Stomach smooth muscle (tissue), 2 donors: ENCODE measurements at regions not wholly inside any gene's neighbourhood (a gene's known extent, or its start where the extent isn't known, plus 50 kb on each side); places are given as distances from the start of the nearest gene placed in this dataset.
"Not testable (repeated sequence)": the region's sequence is repeated elsewhere in the genome, so short reads cannot be mapped to it uniquely, and the experiment has no call there.

Source experiments
- H3K27ac ChIP-seq: one replicate; pipeline ENCODE4 v1.7.0; 2013; ENCODE audit warnings: mild to moderate bottlenecking, low read length, inconsistent platforms
- H3K27me3 ChIP-seq, 2 donors: one replicate each; pipeline ENCODE4 v1.7.0; 2013; ENCODE audit warnings: low read length in 2 of 2; ENCODE audit not compliant: insufficient read depth in 2 of 2, control insufficient read depth in 1 of 2
- H3K36me3 ChIP-seq, 2 donors: one replicate each; pipeline ENCODE4 v1.7.0; 2013; ENCODE audit warnings: low read length in 2 of 2; ENCODE audit not compliant: control insufficient read depth in 2 of 2, insufficient read depth in 2 of 2
- H3K4me1 ChIP-seq: one replicate; pipeline ENCODE4 v1.7.0; 2013; ENCODE audit warnings: low read length; ENCODE audit not compliant: control insufficient read depth, insufficient read depth
- H3K4me3 ChIP-seq, 2 donors: one replicate each; pipeline ENCODE4 v1.7.0; 2013; ENCODE audit warnings: low read length in 2 of 2
- H3K9ac ChIP-seq, 2 donors: one replicate each; pipeline ENCODE4 v1.7.0; 2013; ENCODE audit warnings: low read length in 2 of 2, mild to moderate bottlenecking in 1 of 2
- H3K9me3 ChIP-seq, 2 donors: one replicate each; pipeline ENCODE4 v1.7.0; 2013; ENCODE audit warnings: low read length in 2 of 2; ENCODE audit not compliant: control insufficient read depth in 2 of 2
- donor health status: healthy.
- donor health status: Pancreatic carcinoma.

GRCh38 chr10:23864631-23865147 is 344.2 kb upstream of the KIAA1217 start:
- Histone ChIP-seq H3K4me1 (no peaks in the 10 kb centered on the region), H3K4me3 (no peak overlapping the region), H3K9ac (no peak overlapping the region), H3K27me3 (no peaks in the 10 kb centered on the region), H3K36me3 (no peaks in the 10 kb centered on the region), H3K27ac (no peak overlapping the region), H3K9me3 (no peaks in the 10 kb centered on the region)

- not testable (repeated sequence) for H3K36me3 ChIP-seq
These were observed 342.0 kb upstream of the KIAA1217 start for GRCh38 chr10:23866985-23867384.

GRCh38 chr10:23868121-23868520 is 340.8 kb upstream of the KIAA1217 start:
- H3K4me3 ChIP-seq = no peak overlapping the region
- H3K36me3 ChIP-seq = no peaks in the 10 kb centered on the region
- no peak overlapping the region for H3K27ac ChIP-seq

More at GRCh38 chr10:23866985-23867384, 342.0 kb upstream of the KIAA1217 start:
- not testable (repeated sequence) for H3K9ac ChIP-seq, H3K27me3 ChIP-seq, H3K27ac ChIP-seq, H3K4me1 ChIP-seq, H3K9me3 ChIP-seq, H3K4me3 ChIP-seq

GRCh38 chr10:23869548-23869947 is 339.4 kb upstream of the KIAA1217 start:
- Histone ChIP-seq H3K27ac (no peak overlapping the region), H3K27me3 (no peaks in the 10 kb centered on the region), H3K9ac (no peak overlapping the region)

More at GRCh38 chr10:23868121-23868520, 340.8 kb upstream of the KIAA1217 start:
- H3K27me3 ChIP-seq = no peaks in the 10 kb centered on the region
- H3K9ac ChIP-seq = no peak overlapping the region
- no peaks in the 10 kb centered on the region for H3K9me3 ChIP-seq
- H3K4me1 ChIP-seq = no peaks in the 10 kb centered on the region

GRCh38 chr10:23869996-23870395 is 338.9 kb upstream of the KIAA1217 start:
- Histone ChIP-seq H3K36me3 (no peaks in the 10 kb centered on the region), H3K4me1 (no peaks in the 10 kb centered on the region), H3K4me3 (no peak overlapping the region), H3K27me3 (no peaks in the 10 kb centered on the region), H3K27ac (no peak overlapping the region), H3K9ac (no peak overlapping the region), H3K9me3 (no peaks in the 10 kb centered on the region)

More at GRCh38 chr10:23869548-23869947, 339.4 kb upstream of the KIAA1217 start:
- no peaks in the 10 kb centered on the region for H3K36me3 ChIP-seq
- H3K4me1 ChIP-seq = no peaks in the 10 kb centered on the region
- no peak overlapping the region for H3K4me3 ChIP-seq
- no peaks in the 10 kb centered on the region for H3K9me3 ChIP-seq

- Histone ChIP-seq H3K4me1 (no peaks in the 10 kb centered on the region), H3K27me3 (no peaks in the 10 kb centered on the region), H3K9me3 (no peaks in the 10 kb centered on the region), H3K4me3 (no peak overlapping the region), H3K9ac (no peak overlapping the region), H3K36me3 (no peaks in the 10 kb centered on the region), H3K27ac (no peak overlapping the region)
These were observed 338.0 kb upstream of the KIAA1217 start for GRCh38 chr10:23870651-23871610.

- no peaks in the 10 kb centered on the region for H3K9me3 ChIP-seq
- no peaks in the 10 kb centered on the region for H3K4me1 ChIP-seq
- H3K4me3 ChIP-seq = no peak overlapping the region
- no peaks in the 10 kb centered on the region for H3K36me3 ChIP-seq
- no peak overlapping the region for H3K27ac ChIP-seq
- no peak overlapping the region for H3K9ac ChIP-seq
- H3K27me3 ChIP-seq = no peaks in the 10 kb centered on the region
These were observed 336.6 kb upstream of the KIAA1217 start for GRCh38 chr10:23872290-23872689.

GRCh38 chr10:23877791-23878320 is 331.1 kb upstream of the KIAA1217 start:
- Histone ChIP-seq H3K36me3 (no peaks in the 10 kb centered on the region), H3K4me1 (no peaks in the 10 kb centered on the region), H3K9me3 (no peaks in the 10 kb centered on the region), H3K9ac (no peak overlapping the region), H3K27me3 (no peaks in the 10 kb centered on the region), H3K4me3 (no peak overlapping the region), H3K27ac (no peak overlapping the region)

GRCh38 chr10:23884670-23885069 is 324.3 kb upstream of the KIAA1217 start:
- Histone ChIP-seq H3K27me3 (no peaks in the 10 kb centered on the region), H3K9me3 (no peaks in the 10 kb centered on the region), H3K4me3 (no peak overlapping the region), H3K9ac (no peak overlapping the region), H3K4me1 (no peaks in the 10 kb centered on the region), H3K27ac (no peak overlapping the region), H3K36me3 (no peaks in the 10 kb centered on the region)

GRCh38 chr10:23885853-23886252 is 323.1 kb upstream of the KIAA1217 start:
- no peaks in the 10 kb centered on the region for H3K9me3 ChIP-seq
- no peaks in the 10 kb centered on the region for H3K4me1 ChIP-seq
- no peaks in the 10 kb centered on the region for H3K36me3 ChIP-seq
- no peak overlapping the region for H3K4me3 ChIP-seq
- H3K27me3 ChIP-seq = no peaks in the 10 kb centered on the region
- no peak overlapping the region for H3K27ac ChIP-seq
- no peak overlapping the region for H3K9ac ChIP-seq

GRCh38 chr10:23886355-23886754 is 322.6 kb upstream of the KIAA1217 start:
- Histone ChIP-seq H3K9ac (no peak overlapping the region), H3K9me3 (no peaks in the 10 kb centered on the region), H3K4me3 (no peak overlapping the region), H3K36me3 (no peaks in the 10 kb centered on the region), H3K4me1 (no peaks in the 10 kb centered on the region), H3K27me3 (no peaks in the 10 kb centered on the region), H3K27ac (no peak overlapping the region)
